DMS53 treated with DMSO at 0.1 percent for 48 hours (cell line): ENCODE measurements at regions not wholly inside any gene's neighbourhood (a gene's known extent, or its start where the extent isn't known, plus 50 kb on each side); places are given as distances from the start of the nearest gene placed in this dataset.
"Not testable (repeated sequence)": the region's sequence is repeated elsewhere in the genome, so short reads cannot be mapped to it uniquely, and the experiment has no call there.

ENCODE experiments used
- DNase-seq: peaks from one replicate; lab custom pipeline; 2025; ENCODE audit not compliant: unreplicated experiment; lab: John Stamatoyannopoulos, UW

- DNase-seq: no peak
Observed at GRCh38 chr6:105676857-105677256, 274.0 kb upstream of the PREP start.

GRCh38 chr6:105675715-105676397 is 273.0 kb upstream of the PREP start:
- DNase-seq: no peak

- not testable (repeated sequence) for DNase-seq
Observed at GRCh38 chr6:105672856-105673538, 270.1 kb upstream of the PREP start.

GRCh38 chr6:105669232-105669631 is 266.4 kb upstream of the PREP start:
- no peak for DNase-seq

- DNase-seq: no peak
Observed at GRCh38 chr6:105667056-105667455, 264.2 kb upstream of the PREP start.

GRCh38 chr6:105664931-105665330 is 262.0 kb upstream of the PREP start:
- no peak for DNase-seq

GRCh38 chr6:105651969-105652368 is 249.1 kb upstream of the PREP start:
- DNase-seq: no peak

- DNase-seq: no peak
Observed at GRCh38 chr6:105650347-105650746, 247.5 kb upstream of the PREP start.

GRCh38 chr6:105649192-105649591 is 246.3 kb upstream of the PREP start:
- DNase-seq: no peak

GRCh38 chr6:105648276-105648675 is 245.4 kb upstream of the PREP start:
- DNase-seq: peak; percentile 2

GRCh38 chr6:105646391-105646867 is 243.5 kb upstream of the PREP start:
- DNase-seq: peak; percentile 64

- no peak for DNase-seq
Observed at GRCh38 chr6:105645958-105646357, 243.1 kb upstream of the PREP start.

GRCh38 chr6:105645156-105645555 is 242.3 kb upstream of the PREP start:
- no peak for DNase-seq

- DNase-seq: no peak
Observed at GRCh38 chr6:105644691-105645090, 241.8 kb upstream of the PREP start.

GRCh38 chr6:105644073-105644489 is 241.2 kb upstream of the PREP start:
- no peak for DNase-seq

GRCh38 chr6:105642708-105643107 is 239.8 kb upstream of the PREP start:
- no peak for DNase-seq

- DNase-seq: no peak
Observed at GRCh38 chr6:105641504-105641903, 238.6 kb upstream of the PREP start.

GRCh38 chr6:105639124-105639523 is 236.2 kb upstream of the PREP start:
- no peak for DNase-seq

GRCh38 chr6:105633814-105634213 is 230.9 kb upstream of the PREP start:
- DNase-seq: no peak

- no peak for DNase-seq
Observed at GRCh38 chr6:105628156-105628860, 225.4 kb upstream of the PREP start.

GRCh38 chr6:105626295-105627158 is 223.6 kb upstream of the PREP start:
- DNase-seq: no peak
